ENCODE measurements at regions not wholly inside any gene's neighbourhood (a gene's known extent, or its start where the extent isn't known, plus 50 kb on each side); places are given as distances from the start of the nearest gene placed in this dataset.

DNA sequence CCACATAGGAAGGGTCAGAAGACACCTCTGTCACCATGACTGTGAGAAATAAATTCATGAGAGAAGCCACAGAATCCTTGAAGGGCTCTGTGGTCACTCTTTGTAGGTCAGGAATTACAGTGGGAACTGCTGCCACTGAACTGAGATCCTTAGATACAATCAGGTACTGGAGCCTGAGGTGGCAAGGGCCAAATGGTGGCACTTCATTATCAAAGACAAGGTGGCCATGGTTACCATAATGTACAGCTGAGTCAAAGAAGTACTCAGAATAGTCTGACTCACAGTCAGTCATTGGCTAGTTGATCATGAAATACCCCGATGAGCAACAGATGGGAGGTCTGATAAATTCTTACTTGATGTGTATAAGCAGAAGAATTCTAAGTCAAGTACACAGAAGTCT lies 131.9 kb downstream of the RTL3 start:
- Mint-ChIP-seq H3K27me3 (ENCODE audit: low read depth) (no peaks in the 10 kb centered on the region), H3K27ac (no peak overlapping the region; the same call in 1 of the 2 replicates), H3K4me3 (no peak overlapping the region), H3K36me3 (no peaks in the 10 kb centered on the region), H3K4me1 (peaks cover 19% of the 10 kb centered on the region), H3K9me3 (peaks cover 8% of the 10 kb centered on the region; the same call in 1 of the 2 replicates)
- ChIA-PET CTCF (no interaction called here), POLR2A (no interaction called here)
- TF ChIP-seq, protein P1, sequence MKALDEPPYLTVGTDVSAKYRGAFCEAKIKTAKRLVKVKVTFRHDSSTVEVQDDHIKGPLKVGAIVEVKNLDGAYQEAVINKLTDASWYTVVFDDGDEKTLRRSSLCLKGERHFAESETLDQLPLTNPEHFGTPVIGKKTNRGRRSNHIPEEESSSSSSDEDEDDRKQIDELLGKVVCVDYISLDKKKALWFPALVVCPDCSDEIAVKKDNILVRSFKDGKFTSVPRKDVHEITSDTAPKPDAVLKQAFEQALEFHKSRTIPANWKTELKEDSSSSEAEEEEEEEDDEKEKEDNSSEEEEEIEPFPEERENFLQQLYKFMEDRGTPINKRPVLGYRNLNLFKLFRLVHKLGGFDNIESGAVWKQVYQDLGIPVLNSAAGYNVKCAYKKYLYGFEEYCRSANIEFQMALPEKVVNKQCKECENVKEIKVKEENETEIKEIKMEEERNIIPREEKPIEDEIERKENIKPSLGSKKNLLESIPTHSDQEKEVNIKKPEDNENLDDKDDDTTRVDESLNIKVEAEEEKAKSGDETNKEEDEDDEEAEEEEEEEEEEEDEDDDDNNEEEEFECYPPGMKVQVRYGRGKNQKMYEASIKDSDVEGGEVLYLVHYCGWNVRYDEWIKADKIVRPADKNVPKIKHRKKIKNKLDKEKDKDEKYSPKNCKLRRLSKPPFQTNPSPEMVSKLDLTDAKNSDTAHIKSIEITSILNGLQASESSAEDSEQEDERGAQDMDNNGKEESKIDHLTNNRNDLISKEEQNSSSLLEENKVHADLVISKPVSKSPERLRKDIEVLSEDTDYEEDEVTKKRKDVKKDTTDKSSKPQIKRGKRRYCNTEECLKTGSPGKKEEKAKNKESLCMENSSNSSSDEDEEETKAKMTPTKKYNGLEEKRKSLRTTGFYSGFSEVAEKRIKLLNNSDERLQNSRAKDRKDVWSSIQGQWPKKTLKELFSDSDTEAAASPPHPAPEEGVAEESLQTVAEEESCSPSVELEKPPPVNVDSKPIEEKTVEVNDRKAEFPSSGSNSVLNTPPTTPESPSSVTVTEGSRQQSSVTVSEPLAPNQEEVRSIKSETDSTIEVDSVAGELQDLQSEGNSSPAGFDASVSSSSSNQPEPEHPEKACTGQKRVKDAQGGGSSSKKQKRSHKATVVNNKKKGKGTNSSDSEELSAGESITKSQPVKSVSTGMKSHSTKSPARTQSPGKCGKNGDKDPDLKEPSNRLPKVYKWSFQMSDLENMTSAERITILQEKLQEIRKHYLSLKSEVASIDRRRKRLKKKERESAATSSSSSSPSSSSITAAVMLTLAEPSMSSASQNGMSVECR (CRISPR knock-in tag; IDR thresholded peaks at IDR 0.05; ENCODE audit: borderline replicate concordance) = no peak
- TF ChIP-seq JAZF1 (CRISPR knock-in tag; IDR thresholded peaks at IDR 0.05) (no peak), FOXJ3 (CRISPR knock-in tag; IDR thresholded peaks at IDR 0.05; ENCODE audit: borderline replicate concordance) (no peak), NR3C1 (CRISPR knock-in tag; conservative IDR thresholded peaks at IDR 0.05; ENCODE audit: low read depth) (no peak), JUN (CRISPR knock-in tag; IDR thresholded peaks at IDR 0.05) (no peak), MYBL2 (CRISPR knock-in tag; IDR thresholded peaks at IDR 0.05) (no peak)
- TF ChIP-seq, protein P2, sequence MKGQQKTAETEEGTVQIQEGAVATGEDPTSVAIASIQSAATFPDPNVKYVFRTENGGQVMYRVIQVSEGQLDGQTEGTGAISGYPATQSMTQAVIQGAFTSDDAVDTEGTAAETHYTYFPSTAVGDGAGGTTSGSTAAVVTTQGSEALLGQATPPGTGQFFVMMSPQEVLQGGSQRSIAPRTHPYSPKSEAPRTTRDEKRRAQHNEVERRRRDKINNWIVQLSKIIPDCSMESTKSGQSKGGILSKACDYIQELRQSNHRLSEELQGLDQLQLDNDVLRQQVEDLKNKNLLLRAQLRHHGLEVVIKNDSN (CRISPR knock-in tag; IDR thresholded peaks at IDR 0.05) = no peak
- TF ChIP-seq, protein P3, sequence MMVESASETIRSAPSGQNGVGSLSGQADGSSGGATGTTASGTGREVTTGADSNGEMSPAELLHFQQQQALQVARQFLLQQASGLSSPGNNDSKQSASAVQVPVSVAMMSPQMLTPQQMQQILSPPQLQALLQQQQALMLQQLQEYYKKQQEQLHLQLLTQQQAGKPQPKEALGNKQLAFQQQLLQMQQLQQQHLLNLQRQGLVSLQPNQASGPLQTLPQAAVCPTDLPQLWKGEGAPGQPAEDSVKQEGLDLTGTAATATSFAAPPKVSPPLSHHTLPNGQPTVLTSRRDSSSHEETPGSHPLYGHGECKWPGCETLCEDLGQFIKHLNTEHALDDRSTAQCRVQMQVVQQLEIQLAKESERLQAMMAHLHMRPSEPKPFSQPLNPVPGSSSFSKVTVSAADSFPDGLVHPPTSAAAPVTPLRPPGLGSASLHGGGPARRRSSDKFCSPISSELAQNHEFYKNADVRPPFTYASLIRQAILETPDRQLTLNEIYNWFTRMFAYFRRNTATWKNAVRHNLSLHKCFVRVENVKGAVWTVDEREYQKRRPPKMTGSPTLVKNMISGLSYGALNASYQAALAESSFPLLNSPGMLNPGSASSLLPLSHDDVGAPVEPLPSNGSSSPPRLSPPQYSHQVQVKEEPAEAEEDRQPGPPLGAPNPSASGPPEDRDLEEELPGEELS (CRISPR knock-in tag; IDR thresholded peaks at IDR 0.05) = no peak
- TF ChIP-seq, protein P4, sequence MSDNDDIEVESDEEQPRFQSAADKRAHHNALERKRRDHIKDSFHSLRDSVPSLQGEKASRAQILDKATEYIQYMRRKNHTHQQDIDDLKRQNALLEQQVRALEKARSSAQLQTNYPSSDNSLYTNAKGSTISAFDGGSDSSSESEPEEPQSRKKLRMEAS (CRISPR knock-in tag; IDR thresholded peaks at IDR 0.05) = no peak
- no peak for DNase-seq (ENCODE audit: low spot score)
- no peak for ATAC-seq

DNA sequence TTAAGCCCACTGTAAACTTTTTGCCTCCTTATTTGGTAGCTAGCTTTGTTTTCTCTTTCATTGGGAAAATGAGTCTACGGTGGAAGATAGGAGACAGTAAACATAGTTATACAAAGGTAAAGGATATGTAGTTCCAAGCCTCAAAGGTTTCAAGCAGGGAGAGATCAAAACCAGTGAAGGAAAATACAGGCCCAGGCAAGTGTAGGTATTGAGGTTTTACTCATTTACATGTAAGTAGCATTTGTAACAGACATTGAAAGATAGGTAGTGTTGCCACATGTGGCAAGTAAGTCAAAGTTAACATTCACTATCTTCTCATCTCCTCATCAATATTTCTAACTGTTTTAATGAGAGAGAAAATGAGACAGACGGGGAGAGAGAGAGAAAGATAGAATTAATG lies 136.5 kb downstream of the RTL3 start:
- Mint-ChIP-seq H3K36me3 (no peaks in the 10 kb centered on the region), H3K9me3 (peaks cover 8% of the 10 kb centered on the region; the same call in 1 of the 2 replicates), H3K27ac (no peak overlapping the region), H3K4me1 (peaks cover 21% of the 10 kb centered on the region), H3K4me3 (no peak overlapping the region), H3K27me3 (ENCODE audit: low read depth) (no peaks in the 10 kb centered on the region)
- ChIA-PET CTCF (no interaction called here), POLR2A (no interaction called here)
- ATAC-seq = no peak
- DNase-seq (ENCODE audit: low spot score) = no peak
- TF ChIP-seq, protein P5, sequence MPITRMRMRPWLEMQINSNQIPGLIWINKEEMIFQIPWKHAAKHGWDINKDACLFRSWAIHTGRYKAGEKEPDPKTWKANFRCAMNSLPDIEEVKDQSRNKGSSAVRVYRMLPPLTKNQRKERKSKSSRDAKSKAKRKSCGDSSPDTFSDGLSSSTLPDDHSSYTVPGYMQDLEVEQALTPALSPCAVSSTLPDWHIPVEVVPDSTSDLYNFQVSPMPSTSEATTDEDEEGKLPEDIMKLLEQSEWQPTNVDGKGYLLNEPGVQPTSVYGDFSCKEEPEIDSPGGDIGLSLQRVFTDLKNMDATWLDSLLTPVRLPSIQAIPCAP (CRISPR knock-in tag; IDR thresholded peaks at IDR 0.05) = no peak
- TF ChIP-seq, protein P6, sequence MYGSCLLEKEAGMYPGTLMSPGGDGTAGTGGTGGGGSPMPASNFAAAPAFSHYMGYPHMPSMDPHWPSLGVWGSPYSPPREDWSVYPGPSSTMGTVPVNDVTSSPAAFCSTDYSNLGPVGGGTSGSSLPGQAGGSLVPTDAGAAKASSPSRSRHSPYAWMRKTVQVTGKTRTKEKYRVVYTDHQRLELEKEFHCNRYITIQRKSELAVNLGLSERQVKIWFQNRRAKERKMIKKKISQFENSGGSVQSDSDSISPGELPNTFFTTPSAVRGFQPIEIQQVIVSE (CRISPR knock-in tag; IDR thresholded peaks at IDR 0.05; ENCODE audit: borderline replicate concordance) = no peak
- TF ChIP-seq, protein P7, sequence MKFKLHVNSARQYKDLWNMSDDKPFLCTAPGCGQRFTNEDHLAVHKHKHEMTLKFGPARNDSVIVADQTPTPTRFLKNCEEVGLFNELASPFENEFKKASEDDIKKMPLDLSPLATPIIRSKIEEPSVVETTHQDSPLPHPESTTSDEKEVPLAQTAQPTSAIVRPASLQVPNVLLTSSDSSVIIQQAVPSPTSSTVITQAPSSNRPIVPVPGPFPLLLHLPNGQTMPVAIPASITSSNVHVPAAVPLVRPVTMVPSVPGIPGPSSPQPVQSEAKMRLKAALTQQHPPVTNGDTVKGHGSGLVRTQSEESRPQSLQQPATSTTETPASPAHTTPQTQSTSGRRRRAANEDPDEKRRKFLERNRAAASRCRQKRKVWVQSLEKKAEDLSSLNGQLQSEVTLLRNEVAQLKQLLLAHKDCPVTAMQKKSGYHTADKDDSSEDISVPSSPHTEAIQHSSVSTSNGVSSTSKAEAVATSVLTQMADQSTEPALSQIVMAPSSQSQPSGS (CRISPR knock-in tag; IDR thresholded peaks at IDR 0.05; ENCODE audit: borderline replicate concordance, low read depth) = no peak
- TF ChIP-seq OVOL2 (CRISPR knock-in tag; IDR thresholded peaks at IDR 0.05; ENCODE audit: borderline replicate concordance) (no peak), NR1H2 (CRISPR knock-in tag; IDR thresholded peaks at IDR 0.05) (no peak), JUN (CRISPR knock-in tag; IDR thresholded peaks at IDR 0.05) (no peak), TEAD4 (CRISPR knock-in tag; IDR thresholded peaks at IDR 0.05) (no peak), NFE2L1 (CRISPR knock-in tag; IDR thresholded peaks at IDR 0.05) (no peak)
- TF ChIP-seq, protein P3 (CRISPR knock-in tag; IDR thresholded peaks at IDR 0.05) = no peak
- TF ChIP-seq, protein P8, sequence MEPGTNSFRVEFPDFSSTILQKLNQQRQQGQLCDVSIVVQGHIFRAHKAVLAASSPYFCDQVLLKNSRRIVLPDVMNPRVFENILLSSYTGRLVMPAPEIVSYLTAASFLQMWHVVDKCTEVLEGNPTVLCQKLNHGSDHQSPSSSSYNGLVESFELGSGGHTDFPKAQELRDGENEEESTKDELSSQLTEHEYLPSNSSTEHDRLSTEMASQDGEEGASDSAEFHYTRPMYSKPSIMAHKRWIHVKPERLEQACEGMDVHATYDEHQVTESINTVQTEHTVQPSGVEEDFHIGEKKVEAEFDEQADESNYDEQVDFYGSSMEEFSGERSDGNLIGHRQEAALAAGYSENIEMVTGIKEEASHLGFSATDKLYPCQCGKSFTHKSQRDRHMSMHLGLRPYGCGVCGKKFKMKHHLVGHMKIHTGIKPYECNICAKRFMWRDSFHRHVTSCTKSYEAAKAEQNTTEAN (CRISPR knock-in tag; IDR thresholded peaks at IDR 0.05) = no peak
